ENCODE measurements at regions not wholly inside any gene's neighbourhood (a gene's known extent, or its start where the extent isn't known, plus 50 kb on each side); places are given as distances from the start of the nearest gene placed in this dataset.

- in situ Hi-C loops (cut with HindIII; ENCODE audit: low sequenced_read_pairs): no loop called here
- no peak overlapping the region for H3K4me3 ChIP-seq (ENCODE audit: low read depth, low read length)
- TF ChIP-seq CTCF (IDR thresholded peaks at IDR 0.05; ENCODE audit: low read depth, low read length): no peak
- no peak for DNase-seq (ENCODE audit: low read depth, low spot score)
Measured at GRCh38 chr5:92908952-92909601, 671.9 kb downstream of the NR2F1-AS1 start.

- no peak for TF ChIP-seq CTCF (IDR thresholded peaks at IDR 0.05; ENCODE audit: low read depth, low read length)
- H3K4me3 ChIP-seq (ENCODE audit: low read depth, low read length): no peak overlapping the region
- in situ Hi-C loops (cut with HindIII; ENCODE audit: low sequenced_read_pairs): no loop called here
- DNase-seq (ENCODE audit: low read depth, low spot score): peak; percentile 79
Measured at GRCh38 chr5:92907938-92908606, 672.9 kb downstream of the NR2F1-AS1 start.

GRCh38 chr5:92906798-92907376 is 674.1 kb downstream of the NR2F1-AS1 start:
- H3K4me3 ChIP-seq (ENCODE audit: low read depth, low read length): no peak overlapping the region
- TF ChIP-seq CTCF (IDR thresholded peaks at IDR 0.05; ENCODE audit: low read depth, low read length): no peak
- in situ Hi-C loops (cut with HindIII; ENCODE audit: low sequenced_read_pairs): no loop called here
- no peak for DNase-seq (ENCODE audit: low read depth, low spot score)

- no peak for TF ChIP-seq CTCF (IDR thresholded peaks at IDR 0.05; ENCODE audit: low read depth, low read length)
- no peak overlapping the region for H3K4me3 ChIP-seq (ENCODE audit: low read depth, low read length)
- no peak for DNase-seq (ENCODE audit: low read depth, low spot score)
- in situ Hi-C loops (cut with HindIII; ENCODE audit: low sequenced_read_pairs): no loop called here
Measured at GRCh38 chr5:92904021-92904420, 677.0 kb downstream of the NR2F1-AS1 start.

GRCh38 chr5:92899611-92900010 is 681.4 kb downstream of the NR2F1-AS1 start:
- no peak for TF ChIP-seq CTCF (IDR thresholded peaks at IDR 0.05; ENCODE audit: low read depth, low read length)
- DNase-seq (ENCODE audit: low read depth, low spot score): no peak
- in situ Hi-C loops (cut with HindIII; ENCODE audit: low sequenced_read_pairs): no loop called here
- H3K4me3 ChIP-seq (ENCODE audit: low read depth, low read length): no peak overlapping the region

- TF ChIP-seq CTCF (IDR thresholded peaks at IDR 0.05; ENCODE audit: low read depth, low read length): no peak
- no peak for DNase-seq (ENCODE audit: low read depth, low spot score)
- H3K4me3 ChIP-seq (ENCODE audit: low read depth, low read length): no peak overlapping the region
- in situ Hi-C loops (cut with HindIII; ENCODE audit: low sequenced_read_pairs): no loop called here
Measured at GRCh38 chr5:92896722-92897121, 684.3 kb downstream of the NR2F1-AS1 start.
